ENCODE measurements at regions not wholly inside any gene's neighbourhood (a gene's known extent, or its start where the extent isn't known, plus 50 kb on each side); places are given as distances from the start of the nearest gene placed in this dataset.

DNA sequence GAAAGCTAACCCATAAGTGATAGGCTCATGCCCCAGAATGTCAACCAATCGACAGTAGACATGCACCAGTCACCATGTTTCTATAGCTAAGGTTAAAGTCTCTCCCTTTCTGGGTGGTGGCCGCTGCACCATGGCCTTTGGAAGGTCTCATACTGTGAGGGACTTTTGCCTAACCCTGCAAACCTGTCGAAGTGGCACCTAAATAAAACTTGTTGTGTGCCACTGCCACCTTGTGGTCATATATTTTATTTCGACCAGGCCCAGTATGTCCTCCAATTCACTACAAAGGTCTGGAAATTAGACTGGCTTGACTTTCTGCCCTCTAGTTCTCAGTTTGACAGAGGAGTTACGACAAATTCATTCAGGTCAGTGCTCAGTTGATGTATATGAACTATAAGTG is 163.1 kb downstream of the SMARCA1 start:
- TF ChIP-seq, protein P1, sequence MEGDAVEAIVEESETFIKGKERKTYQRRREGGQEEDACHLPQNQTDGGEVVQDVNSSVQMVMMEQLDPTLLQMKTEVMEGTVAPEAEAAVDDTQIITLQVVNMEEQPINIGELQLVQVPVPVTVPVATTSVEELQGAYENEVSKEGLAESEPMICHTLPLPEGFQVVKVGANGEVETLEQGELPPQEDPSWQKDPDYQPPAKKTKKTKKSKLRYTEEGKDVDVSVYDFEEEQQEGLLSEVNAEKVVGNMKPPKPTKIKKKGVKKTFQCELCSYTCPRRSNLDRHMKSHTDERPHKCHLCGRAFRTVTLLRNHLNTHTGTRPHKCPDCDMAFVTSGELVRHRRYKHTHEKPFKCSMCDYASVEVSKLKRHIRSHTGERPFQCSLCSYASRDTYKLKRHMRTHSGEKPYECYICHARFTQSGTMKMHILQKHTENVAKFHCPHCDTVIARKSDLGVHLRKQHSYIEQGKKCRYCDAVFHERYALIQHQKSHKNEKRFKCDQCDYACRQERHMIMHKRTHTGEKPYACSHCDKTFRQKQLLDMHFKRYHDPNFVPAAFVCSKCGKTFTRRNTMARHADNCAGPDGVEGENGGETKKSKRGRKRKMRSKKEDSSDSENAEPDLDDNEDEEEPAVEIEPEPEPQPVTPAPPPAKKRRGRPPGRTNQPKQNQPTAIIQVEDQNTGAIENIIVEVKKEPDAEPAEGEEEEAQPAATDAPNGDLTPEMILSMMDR (IDR thresholded peaks at IDR 0.05; ENCODE audit: poor library complexity, severe bottlenecking) = peak; percentile 51
- TF ChIP-seq REST (IDR thresholded peaks at IDR 0.05; ENCODE audit: borderline replicate concordance) (no peak), EP300 (conservative IDR thresholded peaks at IDR 0.05; ENCODE audit: poor library complexity, severe bottlenecking) (no peak), POLR2AphosphoS5 (IDR thresholded peaks at IDR 0.05) (no peak), MXI1 (conservative IDR thresholded peaks at IDR 0.05; ENCODE audit: poor library complexity, severe bottlenecking) (no peak), RAD21 (conservative IDR thresholded peaks at IDR 0.05) (peak; percentile 52)
